PC-9 (cell line): ENCODE measurements at regions not wholly inside any gene's neighbourhood (a gene's known extent, or its start where the extent isn't known, plus 50 kb on each side); places are given as distances from the start of the nearest gene placed in this dataset.
A peak's percentile ranks its signal among the peaks of the same experiment; 100 is the strongest.

Experiments used
- BruUV-seq: library from RNA; stranded (reverse); fragments of 400-500 nt; replicated peaks from 2 replicates; lab custom pipeline; 2021; lab: Mats Ljungman, UMichigan
- CTCF ChIA-PET: fragments of 300-600 bp; sonication (Branson Sonifier 250); formaldehyde crosslinking; loops from one replicate; lab custom pipeline; 2022; ENCODE audit warnings: antibody characterized with exemption; lab: Charles Lee
- POLR2A ChIA-PET: fragments of 300-600 bp; sonication (Branson Sonifier 250); formaldehyde crosslinking; loops from one replicate; lab custom pipeline; 2022; ENCODE audit warnings: antibody characterized with exemption; ENCODE audit not compliant: unreplicated experiment; lab: Charles Lee
- DNase-seq, 2 experiments: peaks; one replicate each; pipeline versions ENCODE4 v3.0.0 to v3.0.0-alpha.2; 2015 to 2022; ENCODE audit warnings: mixed read lengths in 1 of 2
- H2AFZ ChIP-seq: fragments of 200-600 bp; sonication (generic); 2 replicates; pipeline ENCODE4 v1.8.1; 2017; ENCODE audit warnings: antibody characterized with exemption
- H3F3A ChIP-seq: fragments of 200-600 bp; sonication (generic); 2 replicates; pipeline ENCODE4 v1.8.1; 2017; ENCODE audit warnings: antibody characterized with exemption, mild to moderate bottlenecking, low read depth; ENCODE audit not compliant: insufficient read depth
- H3K27ac ChIP-seq: fragments of 200-600 bp; sonication (generic); 2 replicates; pipeline ENCODE4 v1.6.1; 2016; ENCODE audit warnings: mixed run types
- H3K27me3 ChIP-seq: fragments of 200-600 bp; sonication (generic); 2 replicates; pipeline ENCODE4 v1.6.1; 2016; ENCODE audit warnings: low read depth, mixed run types; ENCODE audit not compliant: insufficient read depth
- H3K36me3 ChIP-seq: fragments of 200-600 bp; sonication (generic); 2 replicates; pipeline ENCODE4 v1.6.1; 2016; ENCODE audit warnings: low read depth, mixed run types
- H3K4me1 ChIP-seq: fragments of 200-600 bp; sonication (generic); replicated peaks from 2 replicates; pipeline ENCODE4 v1.6.1; 2016; ENCODE audit warnings: mixed run types; ENCODE audit not compliant: insufficient read depth
- H3K4me2 ChIP-seq: fragments of 200-600 bp; sonication (generic); 2 replicates; pipeline ENCODE4 v1.6.1; 2017; ENCODE audit warnings: mixed run types
- H3K4me3 ChIP-seq: fragments of 200-600 bp; sonication (generic); 2 replicates; pipeline ENCODE4 v1.6.1; 2016; ENCODE audit warnings: mixed run types
- H3K79me2 ChIP-seq: fragments of 200-600 bp; sonication (generic); 2 replicates; pipeline ENCODE4 v1.6.1; 2017; ENCODE audit warnings: low read depth, mixed run types
- H3K9me2 ChIP-seq: fragments of 200-600 bp; sonication (generic); 2 replicates; pipeline ENCODE4 v1.8.1; 2017; ENCODE audit warnings: mild to moderate bottlenecking; ENCODE audit not compliant: insufficient read depth
- H3K9me3 ChIP-seq: fragments of 200-600 bp; sonication (generic); 2 replicates; pipeline ENCODE4 v1.8.1; 2016; ENCODE audit warnings: low read depth; ENCODE audit not compliant: insufficient read depth
- H4K20me1 ChIP-seq: fragments of 200-600 bp; sonication (generic); 2 replicates; pipeline ENCODE4 v1.8.1; 2017; ENCODE audit not compliant: insufficient read depth
- CTCF ChIP-seq: fragments of 200-600 bp; sonication (generic); conservative IDR thresholded peaks from 2 replicates; pipeline ENCODE4 v1.6.1; 2017; ENCODE audit warnings: mixed run types, antibody characterized with exemption, mild to moderate bottlenecking, moderate library complexity
- EZH2 ChIP-seq: fragments of 200-600 bp; sonication (generic); IDR thresholded peaks from 2 replicates; pipeline ENCODE4 v1.8.0; 2017; ENCODE audit warnings: antibody characterized with exemption, low read depth
- intact Hi-C: fragments of 100-400 bp; cut with micrococcal nuclease; formaldehyde crosslinking; loops from one replicate; pipeline ENCODE4 v1.10.0; 2022; ENCODE audit not compliant: unreplicated experiment

- no peaks in the 10 kb centered on the region for H3F3A ChIP-seq
- no peaks in the 10 kb centered on the region for H3K36me3 ChIP-seq
- H3K27ac ChIP-seq, result no peak overlapping the region
- intact Hi-C loops, result no loop called here
- no peaks in the 10 kb centered on the region; the same call in none of the 2 replicates for H3K9me2 ChIP-seq
- DNase-seq, result peak in 1 of 2 experiments; percentile 36
- TF ChIP-seq EZH2 (no peak), CTCF (no peak)
- H3K79me2 ChIP-seq, result no peaks in the 10 kb centered on the region
- POLR2A ChIA-PET, result no interaction called here
- CTCF ChIA-PET, result no interaction called here
- H3K4me2 ChIP-seq, result no peak overlapping the region
- no TSS peak for BruUV-seq
- H3K4me3 ChIP-seq, result no peak overlapping the region
- H2AFZ ChIP-seq, result no peak overlapping the region
- no peaks in the 10 kb centered on the region for H3K27me3 ChIP-seq
- no peaks in the 10 kb centered on the region for H3K9me3 ChIP-seq
- H3K4me1 ChIP-seq, result no peaks in the 10 kb centered on the region
- no peaks in the 10 kb centered on the region for H4K20me1 ChIP-seq
Observed at GRCh38 chr13:63190742-63191141, 1775.1 kb upstream of the PCDH20 start.

GRCh38 chr13:63190219-63190618 is 1774.6 kb upstream of the PCDH20 start:
- Histone ChIP-seq H2AFZ (no peak overlapping the region), H3K4me1 (no peaks in the 10 kb centered on the region), H3F3A (no peaks in the 10 kb centered on the region), H3K9me2 (no peaks in the 10 kb centered on the region; the same call in 1 of the 2 replicates), H3K79me2 (no peaks in the 10 kb centered on the region), H4K20me1 (no peaks in the 10 kb centered on the region), H3K27ac (no peak overlapping the region), H3K36me3 (no peaks in the 10 kb centered on the region), H3K27me3 (no peaks in the 10 kb centered on the region), H3K9me3 (no peaks in the 10 kb centered on the region), H3K4me3 (no peak overlapping the region), H3K4me2 (no peak overlapping the region)
- ChIA-PET CTCF (no interaction called here), POLR2A (no interaction called here)
- BruUV-seq, result TSS peak; percentile 52
- no peak for DNase-seq
- TF ChIP-seq EZH2 (no peak), CTCF (no peak)
- intact Hi-C loops, result no loop called here

GRCh38 chr13:63189712-63190111 is 1774.1 kb upstream of the PCDH20 start:
- Histone ChIP-seq H3K4me3 (no peak overlapping the region), H3K9me3 (no peaks in the 10 kb centered on the region), H3K27me3 (no peaks in the 10 kb centered on the region), H3F3A (no peaks in the 10 kb centered on the region), H3K27ac (no peak overlapping the region), H3K79me2 (no peaks in the 10 kb centered on the region), H3K4me2 (no peak overlapping the region), H4K20me1 (no peaks in the 10 kb centered on the region), H3K4me1 (no peaks in the 10 kb centered on the region), H2AFZ (no peak overlapping the region), H3K36me3 (no peaks in the 10 kb centered on the region), H3K9me2 (no peaks in the 10 kb centered on the region; the same call in 1 of the 2 replicates)
- intact Hi-C loops, result no loop called here
- TF ChIP-seq CTCF, result no peak
- no peak for TF ChIP-seq EZH2
- no peak for DNase-seq
- BruUV-seq, result no TSS peak
- ChIA-PET CTCF (no interaction called here), POLR2A (interaction anchor here (0.6 kb wide), 1 partner anchor 505 kb away, joined by 3 read pairs; no protein-coding TSS in a partner anchor)
